ELF-1 (cell line): ENCODE measurements at regions not wholly inside any gene's neighbourhood (a gene's known extent, or its start where the extent isn't known, plus 50 kb on each side); places are given as distances from the start of the nearest gene placed in this dataset.

ENCODE experiments used
- DNase-seq: peaks from one replicate; pipeline ENCODE4 v3.0.0-alpha.2; 2016; ENCODE audit warnings: low read depth, low spot score

DNA sequence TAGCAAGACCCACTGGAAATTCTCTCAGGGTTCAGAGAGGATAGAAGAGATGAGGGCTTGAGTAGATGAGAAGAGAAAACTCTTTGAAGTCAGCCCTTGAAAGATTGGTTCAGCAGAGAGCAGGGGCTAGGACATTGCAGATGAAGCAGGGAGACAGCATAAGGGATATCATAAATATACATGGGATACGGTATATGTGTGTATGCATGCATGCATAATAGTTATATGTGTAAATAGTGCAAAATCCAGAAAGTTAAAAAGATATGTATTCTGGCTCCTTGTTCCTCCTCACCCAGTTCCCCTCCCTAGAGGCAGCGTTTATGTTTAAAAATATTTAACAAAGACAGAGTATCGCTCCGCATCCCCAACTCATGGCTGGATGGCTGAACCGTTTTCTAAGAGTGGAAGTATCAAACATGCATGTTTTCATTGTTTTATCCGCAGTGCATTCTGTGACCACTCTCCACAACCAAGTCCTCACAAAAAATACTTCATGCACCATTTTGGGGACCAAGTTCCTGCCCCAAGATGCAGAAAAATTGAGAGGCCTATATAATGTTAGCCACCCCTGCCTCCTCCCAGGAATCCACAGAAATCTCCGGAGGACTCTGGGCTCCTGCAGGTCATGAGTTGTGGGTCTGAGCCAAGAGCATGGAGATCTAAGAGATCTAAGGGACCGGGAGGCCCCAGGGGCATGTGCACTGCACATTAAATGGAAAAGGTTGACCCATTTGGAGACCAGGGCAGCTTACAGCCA, 119.5 kb downstream of the MTX3 start:
- DNase-seq = no peak

DNA sequence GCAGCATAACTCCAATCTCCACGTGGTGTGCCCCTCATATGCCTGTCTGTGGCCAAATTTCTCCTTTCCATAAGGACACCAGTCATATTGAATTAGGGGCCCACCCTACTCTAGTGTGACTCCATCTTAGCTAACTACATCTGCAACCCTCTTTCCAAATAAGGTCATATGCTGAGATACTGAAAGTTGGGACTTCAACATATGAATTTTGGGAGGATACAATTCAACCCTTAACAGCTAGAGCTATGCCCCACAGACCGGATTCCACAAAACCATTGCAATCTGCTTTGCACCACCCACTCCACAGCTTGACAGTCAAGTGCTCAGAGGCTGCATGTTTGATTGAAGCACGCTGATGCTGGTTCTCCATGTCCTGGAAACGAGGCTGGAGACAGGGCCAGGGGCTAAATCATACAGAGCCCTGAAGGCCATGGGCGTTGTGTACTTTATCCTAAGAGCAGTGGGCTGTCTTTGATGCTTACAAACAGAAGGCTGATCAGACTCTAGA, 122.8 kb downstream of the MTX3 start:
- no peak for DNase-seq

DNA sequence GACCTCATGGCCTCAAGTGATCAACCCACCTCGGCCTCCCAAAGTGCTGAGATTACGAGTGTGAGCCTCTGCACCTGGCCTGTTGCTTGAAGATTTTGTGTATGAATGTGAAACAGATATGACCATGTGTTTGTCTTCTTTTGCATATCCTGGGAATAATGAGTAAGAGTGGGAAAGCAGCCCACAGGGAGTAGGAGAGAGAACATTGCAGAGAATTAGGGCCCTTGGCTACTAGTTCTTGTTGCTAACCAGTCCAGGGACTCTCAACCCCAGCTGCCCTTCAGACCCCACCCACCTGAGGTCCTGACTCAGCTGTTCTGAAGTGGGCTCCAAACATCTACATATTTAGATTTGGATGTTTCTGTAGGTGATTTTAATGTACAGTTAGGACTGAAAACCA, 125.5 kb downstream of the MTX3 start:
- DNase-seq = no peak

DNA sequence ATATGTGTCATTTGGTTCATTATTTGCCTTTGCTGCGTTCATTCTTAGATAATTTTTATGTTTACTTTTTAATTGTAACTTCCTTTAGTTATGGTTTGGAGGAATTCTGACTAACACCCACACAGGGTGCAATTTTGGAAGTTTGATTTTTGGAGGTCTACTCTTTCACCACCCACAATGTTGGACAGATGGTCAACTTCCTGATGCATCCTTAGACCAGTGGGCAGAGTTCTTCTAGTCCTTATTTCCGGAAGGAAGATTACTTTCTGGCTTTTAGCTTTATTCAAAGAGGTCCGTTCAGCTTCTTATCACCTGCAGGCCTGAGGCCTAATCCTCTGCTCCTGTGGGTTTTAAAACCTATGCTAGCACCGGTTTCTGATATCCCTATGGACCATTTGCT, 126.7 kb downstream of the MTX3 start:
- DNase-seq = no peak

DNA sequence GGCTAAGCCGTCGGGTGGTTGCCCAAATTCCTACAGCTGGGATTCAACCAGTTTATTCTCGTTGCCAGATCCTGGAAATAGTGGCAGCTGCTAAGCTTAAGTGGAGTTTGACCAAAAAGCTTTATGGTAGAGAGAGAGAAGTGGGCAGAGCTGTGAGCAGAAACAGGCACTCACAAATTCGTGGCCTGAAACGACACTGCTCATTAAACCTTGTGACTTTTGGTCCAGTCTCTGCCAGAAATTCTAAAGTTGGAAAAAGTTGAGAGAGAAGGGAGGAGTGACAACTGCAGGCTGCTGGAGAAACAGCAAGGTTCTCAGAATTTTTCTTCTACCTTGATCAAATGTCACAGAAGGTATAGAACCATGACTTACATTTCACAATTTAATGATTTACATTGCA, 131.5 kb downstream of the MTX3 start:
- no peak for DNase-seq

DNA sequence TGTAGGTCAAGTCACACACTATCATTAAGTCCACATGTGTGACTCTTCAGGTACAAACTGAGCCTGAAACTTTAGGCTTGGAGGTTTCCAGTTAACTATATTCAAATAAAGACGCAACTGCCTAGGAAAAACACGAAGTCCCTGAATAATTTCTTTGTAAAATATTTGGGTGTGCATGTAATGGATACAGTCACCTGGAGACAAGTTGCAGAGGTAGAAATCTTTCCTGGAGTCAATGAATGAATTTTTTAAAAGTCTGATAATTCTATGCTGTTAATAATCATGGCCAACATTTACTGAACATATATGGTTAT, 132.7 kb downstream of the MTX3 start:
- DNase-seq = no peak

DNA sequence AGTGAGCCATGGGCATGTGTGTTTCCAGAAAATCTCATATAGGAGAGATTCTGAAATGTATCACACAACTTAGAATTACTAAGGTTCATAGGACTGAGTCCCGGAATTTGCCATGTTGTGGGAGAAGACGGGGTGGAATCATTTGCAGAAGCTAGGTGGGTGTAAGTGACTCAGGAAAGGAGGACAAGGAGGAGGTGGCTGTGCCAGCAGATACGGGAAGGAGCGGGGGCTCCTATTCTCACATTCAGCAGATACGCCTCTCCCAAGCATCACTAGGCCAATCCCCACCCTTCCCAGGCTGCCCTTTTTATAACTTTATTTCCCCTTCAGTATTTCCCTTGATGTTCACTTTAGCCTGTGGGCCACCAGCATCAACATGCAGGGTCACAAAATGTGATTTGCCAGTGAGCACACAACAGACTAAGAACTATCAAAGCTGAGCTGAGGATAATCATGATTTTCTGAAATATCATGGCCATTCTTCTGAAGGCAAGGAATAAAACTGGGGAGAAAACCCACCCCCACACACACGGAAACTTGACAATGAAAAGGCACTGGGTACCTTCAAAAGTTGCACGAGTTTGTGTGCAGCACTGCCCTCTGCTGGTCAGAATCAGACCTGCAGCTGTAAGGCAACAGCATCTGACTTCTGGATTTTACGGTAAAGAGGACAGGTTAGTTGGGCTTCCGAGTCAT, 133.2 kb downstream of the MTX3 start:
- peak; percentile 75 for DNase-seq

DNA sequence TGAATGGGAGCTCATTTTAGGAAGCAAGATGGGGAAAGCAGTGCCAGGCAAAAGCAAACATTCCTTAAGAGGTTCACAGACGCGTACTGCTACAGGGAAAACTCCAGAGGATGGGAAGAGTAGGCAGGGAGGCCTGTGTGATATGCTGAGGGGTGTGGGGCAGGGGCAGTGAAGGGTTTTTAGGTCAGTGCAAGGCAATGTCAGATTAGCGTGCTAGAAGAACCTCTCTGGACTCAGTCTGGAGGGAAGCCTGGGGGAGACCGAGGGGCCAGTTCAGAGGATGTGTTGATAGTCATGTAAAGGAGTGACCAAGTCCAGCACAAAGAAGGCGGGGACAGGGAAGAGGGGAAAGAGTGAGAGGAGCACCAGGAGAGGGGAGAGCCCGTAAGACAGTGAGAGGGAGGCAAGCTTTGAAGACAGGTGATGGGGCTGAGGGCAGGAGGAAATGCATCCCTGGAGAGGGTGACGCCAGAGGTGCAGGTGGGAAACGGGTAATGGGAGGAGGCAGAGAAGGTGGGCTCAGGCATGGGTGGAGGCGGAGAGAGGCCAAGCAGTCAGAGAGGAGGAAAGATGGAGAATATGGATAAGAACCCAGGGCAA, 134.5 kb downstream of the MTX3 start:
- no peak for DNase-seq

DNA sequence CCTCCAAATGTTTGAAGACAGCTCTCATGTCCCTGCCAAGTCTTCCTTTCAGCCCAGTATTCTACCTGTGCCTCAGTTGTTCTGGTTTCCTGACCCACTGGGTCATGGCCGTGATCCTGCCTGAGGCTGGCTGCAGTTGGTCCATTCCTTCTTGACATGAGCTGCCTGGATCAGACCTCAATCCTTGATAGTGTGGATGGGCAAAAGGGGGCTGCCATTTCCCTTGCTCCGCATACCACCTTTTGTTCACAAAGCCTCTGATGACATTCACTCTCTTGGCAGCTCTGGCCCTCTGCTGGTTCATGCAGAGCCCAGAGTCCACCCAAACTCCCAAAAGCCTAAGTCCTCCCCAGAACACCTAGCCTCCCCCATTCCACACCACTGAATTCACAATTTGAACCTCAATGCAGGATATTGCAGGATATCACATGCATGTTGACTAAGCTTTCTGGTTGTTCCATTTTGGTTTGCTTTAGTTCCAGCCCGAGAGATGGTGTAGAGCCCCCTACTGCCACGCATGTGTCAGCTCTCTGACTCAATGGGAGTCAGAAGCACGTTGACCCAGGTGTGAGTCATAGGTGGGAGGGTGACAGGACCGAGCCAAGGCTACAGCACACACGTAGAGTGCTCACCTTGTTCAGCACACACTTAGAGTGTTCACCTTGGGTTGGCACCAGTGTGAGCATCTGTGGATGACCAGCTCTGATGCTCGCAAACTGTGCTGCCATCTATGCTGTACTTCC, 137.2 kb downstream of the MTX3 start:
- no peak for DNase-seq

DNA sequence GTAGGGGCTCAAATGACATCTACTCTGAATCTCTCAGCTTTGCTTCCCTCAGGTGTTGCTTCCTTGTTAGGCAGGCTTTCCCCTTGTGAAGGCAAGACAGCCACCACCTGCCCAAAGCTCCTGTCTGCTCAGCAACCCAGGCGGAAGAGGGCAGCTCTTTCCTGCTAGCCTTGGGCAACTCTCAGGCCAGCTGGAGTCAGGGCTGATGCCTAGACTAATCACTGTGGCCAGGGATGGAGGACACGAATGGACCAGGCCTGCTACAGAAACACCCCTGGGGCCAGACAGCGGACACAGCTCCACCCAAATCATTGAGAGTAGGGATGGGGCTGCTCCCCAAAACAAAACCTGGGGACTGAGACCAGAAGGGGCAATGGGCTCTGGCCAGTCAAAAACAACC, 138.0 kb downstream of the MTX3 start:
- DNase-seq = no peak

DNA sequence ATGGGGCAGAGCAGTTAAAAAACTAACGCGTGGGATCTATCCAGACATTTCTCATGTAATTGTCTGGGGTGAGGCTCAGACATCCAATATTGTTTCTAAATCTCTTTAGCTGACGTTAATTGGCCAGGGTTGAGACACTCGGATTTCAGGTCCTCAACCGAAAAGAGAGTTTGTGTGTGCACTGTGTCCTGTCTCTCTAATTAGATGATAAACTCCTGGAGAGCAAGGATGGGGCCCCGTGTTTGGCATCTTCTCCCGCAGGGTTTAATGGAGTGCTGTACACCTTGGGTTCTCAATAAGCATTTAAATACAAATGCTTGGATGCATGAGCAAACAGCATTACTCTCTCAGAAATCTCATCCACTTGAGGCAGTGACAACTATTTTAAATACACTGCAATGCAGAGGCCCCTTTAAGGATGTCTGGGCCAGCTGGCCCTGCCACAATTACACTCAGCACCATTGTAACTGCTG, 139.6 kb downstream of the MTX3 start:
- DNase-seq = no peak

DNA sequence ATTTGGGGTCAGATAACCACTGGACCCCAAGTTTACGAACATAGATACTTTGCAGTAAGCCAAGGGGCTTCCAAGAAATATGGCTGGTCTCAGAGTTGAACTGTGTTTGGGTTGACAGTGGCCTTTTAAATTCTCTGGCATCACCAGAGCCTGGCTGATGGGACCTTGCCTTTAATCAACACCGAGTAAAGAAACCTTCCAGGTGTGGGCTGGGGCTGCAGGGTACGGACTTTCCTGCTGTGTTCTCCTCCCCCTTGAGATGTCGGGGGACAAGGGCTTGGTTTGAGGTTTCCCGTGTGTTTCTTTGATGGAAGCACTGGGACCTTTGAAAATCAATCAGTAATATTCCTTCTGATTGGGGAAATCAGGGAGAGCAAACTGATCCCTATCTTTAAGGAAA, 140.1 kb downstream of the MTX3 start:
- no peak for DNase-seq

DNA sequence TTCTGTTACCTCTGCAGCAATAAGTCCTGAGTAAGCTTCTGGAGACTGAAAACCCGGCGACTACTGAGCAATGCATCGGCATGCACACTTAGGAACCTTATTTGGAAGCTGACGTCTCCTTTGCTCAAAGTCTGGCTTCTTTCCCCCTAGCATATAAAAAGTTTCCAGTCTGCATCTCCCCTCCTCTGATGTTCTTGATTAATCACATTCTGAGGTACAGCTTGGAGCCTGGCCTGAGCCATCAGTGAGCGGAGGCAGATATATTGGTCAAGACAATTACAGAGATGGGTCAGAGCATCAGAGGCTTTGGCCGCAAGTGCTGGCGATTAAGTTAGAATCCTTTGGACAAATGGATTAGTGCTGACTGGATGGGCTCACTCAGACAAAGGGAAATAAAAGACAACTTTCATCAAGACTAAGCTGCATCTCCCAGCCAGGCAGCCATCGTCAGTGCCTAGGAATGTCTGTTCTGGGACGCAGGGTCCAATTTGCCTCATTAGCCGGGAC, 140.7 kb downstream of the MTX3 start:
- DNase-seq = no peak

DNA sequence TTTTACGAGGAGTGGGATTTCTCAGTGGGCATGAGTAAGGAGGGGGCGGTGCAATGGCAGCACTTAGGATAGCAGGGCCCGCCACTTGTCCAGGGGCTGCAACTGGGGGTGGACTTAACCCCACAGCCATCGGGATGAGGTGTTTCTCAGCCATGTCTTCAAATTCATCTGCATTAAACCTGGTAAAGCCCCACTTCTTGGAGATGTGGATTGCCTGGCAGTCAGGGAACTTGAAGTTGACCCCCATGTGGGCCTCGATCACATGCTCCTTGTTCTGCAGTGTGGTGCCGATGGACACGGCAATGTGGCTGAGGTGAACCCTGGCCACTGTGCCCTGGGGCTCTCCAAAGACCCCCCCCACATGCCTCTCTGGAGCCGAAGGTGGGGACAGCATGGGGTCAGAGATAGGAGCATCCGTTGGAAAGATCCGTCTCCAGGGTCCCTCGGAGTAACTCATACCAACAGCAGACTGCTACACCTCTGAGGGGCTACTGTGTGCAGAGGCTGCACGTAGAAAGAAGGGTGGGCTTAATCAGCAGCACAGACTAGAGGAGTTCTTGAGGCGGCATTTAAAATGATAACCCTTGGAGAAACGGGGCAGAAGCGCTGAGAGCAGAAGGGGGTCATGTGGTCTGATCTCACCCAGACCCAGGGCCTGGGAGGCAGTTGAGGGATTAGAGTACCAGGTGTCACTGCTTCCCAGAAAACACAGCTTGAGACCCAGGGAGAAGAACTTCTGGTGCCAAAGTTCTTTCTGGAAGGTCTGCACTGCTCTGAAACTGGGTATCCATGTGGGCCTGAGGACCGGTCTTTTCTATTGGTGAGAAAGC, 141.4 kb downstream of the MTX3 start:
- DNase-seq = no peak
